Adrenal gland (tissue), 5 donors: ENCODE measurements at regions not wholly inside any gene's neighbourhood (a gene's known extent, or its start where the extent isn't known, plus 50 kb on each side); places are given as distances from the start of the nearest gene placed in this dataset.

Source experiments
- POLR2A ChIP-seq, 2 donors: fragments of 450-650 bp; IDR thresholded peaks; one replicate each; pipeline ENCODE4 v1.6.1; 2017; ENCODE audit warnings: antibody characterized with exemption in 2 of 2, mild to moderate bottlenecking in 2 of 2, moderate library complexity in 1 of 2
- TF ChIP-seq, protein P1 (sequence below), 6 experiments: fragments of 450-650 bp in 4 of 6; fragments of 200-600 bp in 2 of 6; sonication (generic) in 1 of 6; IDR thresholded peaks; 1 replicate in 5 of 6; 2 replicates in 1 of 6; pipeline versions ENCODE4 v1.5.1 to v1.8.0; 2016 to 2021; ENCODE audit warnings: antibody characterized with exemption in 6 of 6, mild to moderate bottlenecking in 2 of 6, moderate library complexity in 1 of 6
- donor health status: DM: no; HTN: no; CAD: no.

DNA sequence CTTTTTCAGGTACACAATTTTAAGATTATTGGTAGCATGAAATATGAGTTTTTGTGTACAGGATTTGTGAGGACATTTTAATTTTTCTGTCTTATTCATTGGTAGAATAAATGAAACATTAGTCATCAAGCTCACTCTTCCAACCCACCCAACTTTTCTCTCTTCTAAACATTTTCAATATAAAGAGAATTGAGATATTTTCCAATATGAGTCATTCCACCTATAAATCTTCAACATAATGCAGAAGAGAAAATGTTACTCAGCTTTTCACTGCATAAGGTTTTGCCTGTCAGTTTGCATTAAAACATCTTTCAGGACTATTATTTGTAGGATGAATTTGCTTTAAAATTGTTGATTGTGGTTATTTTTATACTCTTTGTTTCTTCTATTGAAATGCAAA is 330.7 kb downstream of the PCDH20 start:
- TF ChIP-seq, protein P1, sequence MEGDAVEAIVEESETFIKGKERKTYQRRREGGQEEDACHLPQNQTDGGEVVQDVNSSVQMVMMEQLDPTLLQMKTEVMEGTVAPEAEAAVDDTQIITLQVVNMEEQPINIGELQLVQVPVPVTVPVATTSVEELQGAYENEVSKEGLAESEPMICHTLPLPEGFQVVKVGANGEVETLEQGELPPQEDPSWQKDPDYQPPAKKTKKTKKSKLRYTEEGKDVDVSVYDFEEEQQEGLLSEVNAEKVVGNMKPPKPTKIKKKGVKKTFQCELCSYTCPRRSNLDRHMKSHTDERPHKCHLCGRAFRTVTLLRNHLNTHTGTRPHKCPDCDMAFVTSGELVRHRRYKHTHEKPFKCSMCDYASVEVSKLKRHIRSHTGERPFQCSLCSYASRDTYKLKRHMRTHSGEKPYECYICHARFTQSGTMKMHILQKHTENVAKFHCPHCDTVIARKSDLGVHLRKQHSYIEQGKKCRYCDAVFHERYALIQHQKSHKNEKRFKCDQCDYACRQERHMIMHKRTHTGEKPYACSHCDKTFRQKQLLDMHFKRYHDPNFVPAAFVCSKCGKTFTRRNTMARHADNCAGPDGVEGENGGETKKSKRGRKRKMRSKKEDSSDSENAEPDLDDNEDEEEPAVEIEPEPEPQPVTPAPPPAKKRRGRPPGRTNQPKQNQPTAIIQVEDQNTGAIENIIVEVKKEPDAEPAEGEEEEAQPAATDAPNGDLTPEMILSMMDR (IDR thresholded peaks at IDR 0.05) = no peak
- no peak for TF ChIP-seq POLR2A (IDR thresholded peaks at IDR 0.05)
